GM20000 (cell line): ENCODE measurements at regions not wholly inside any gene's neighbourhood (a gene's known extent, or its start where the extent isn't known, plus 50 kb on each side); places are given as distances from the start of the nearest gene placed in this dataset.

ENCODE experiments used
- DNase-seq: peaks from one replicate; pipeline ENCODE4 v3.0.0; 2012; ENCODE audit warnings: low spot score
- CTCF ChIP-seq: IDR thresholded peaks from 2 replicates; pipeline ENCODE4 v1.5.1; 2012; ENCODE audit warnings: mild to moderate bottlenecking, control low read depth; ENCODE audit errors: extremely low read depth, missing control alignments

GRCh38 chr2:212596688-212597087, 58.1 kb upstream of the ERBB4 start:
- DNase-seq, result no peak
- TF ChIP-seq CTCF, result no peak

GRCh38 chr2:212596276-212596675, 57.7 kb upstream of the ERBB4 start:
- no peak for TF ChIP-seq CTCF
- no peak for DNase-seq

- TF ChIP-seq CTCF, result no peak
- peak; percentile 7 for DNase-seq
These were observed 56.5 kb upstream of the ERBB4 start for GRCh38 chr2:212595036-212595654.

GRCh38 chr2:212592695-212593094, 54.1 kb upstream of the ERBB4 start:
- no peak for TF ChIP-seq CTCF
- no peak for DNase-seq
